HG02852 (cell line): ENCODE measurements at regions not wholly inside any gene's neighbourhood (a gene's known extent, or its start where the extent isn't known, plus 50 kb on each side); places are given as distances from the start of the nearest gene placed in this dataset.
"Not testable (repeated sequence)": the region's sequence is repeated elsewhere in the genome, so short reads cannot be mapped to it uniquely, and the experiment has no call there.

Source experiments
- ATAC-seq: cut with Tn5 transposase; IDR thresholded peaks from one replicate; pipeline ENCODE4 v1.9.1; 2021; ENCODE audit warnings: mild to moderate bottlenecking, moderate library complexity; ENCODE audit not compliant: unreplicated experiment

DNA sequence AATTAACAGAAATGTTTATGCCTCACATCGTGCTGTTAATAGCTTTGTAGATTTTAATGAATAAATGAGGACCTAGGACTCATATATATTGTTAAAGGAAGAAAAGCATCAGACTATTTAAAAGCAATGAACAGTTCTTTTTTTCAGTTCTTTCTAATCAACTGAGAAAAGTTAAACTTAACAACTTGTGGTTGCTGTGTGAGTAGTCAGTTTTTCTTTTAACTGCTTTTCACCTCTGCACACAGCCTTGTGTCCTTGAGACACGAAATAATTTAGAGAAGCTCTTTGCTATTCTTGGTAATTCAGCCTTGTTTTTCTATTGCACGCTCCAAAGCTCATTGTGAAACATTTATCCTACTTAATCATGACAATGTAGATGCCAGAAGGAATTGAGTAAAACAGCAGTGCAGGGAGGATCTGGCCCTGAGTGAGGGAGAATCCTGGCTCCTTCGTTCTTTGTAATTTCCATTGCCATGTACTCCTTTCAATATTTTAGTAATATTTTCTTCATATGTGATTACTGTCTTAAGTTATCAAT, 499.0 kb downstream of the PYDC2 start:
- ATAC-seq, result peak; percentile 43

DNA sequence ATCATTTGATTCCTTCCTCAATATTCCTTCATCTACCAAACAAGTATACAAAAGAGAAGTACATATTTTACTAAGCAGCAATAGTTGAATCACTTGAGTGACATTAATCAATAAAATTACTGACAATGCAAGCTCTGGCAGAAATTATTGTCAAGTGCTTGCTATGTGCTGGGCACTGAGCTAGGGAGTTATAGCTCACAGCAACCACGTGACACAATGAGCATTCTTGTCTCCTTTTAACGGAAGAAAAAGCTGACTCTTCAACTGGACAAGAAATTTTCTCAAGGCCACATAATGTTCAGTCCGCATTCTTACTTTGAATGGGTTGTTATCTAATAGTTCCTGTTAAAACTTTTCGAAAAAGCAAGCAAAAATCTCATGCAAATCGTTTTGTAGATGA, 500.1 kb downstream of the PYDC2 start:
- no peak for ATAC-seq

DNA sequence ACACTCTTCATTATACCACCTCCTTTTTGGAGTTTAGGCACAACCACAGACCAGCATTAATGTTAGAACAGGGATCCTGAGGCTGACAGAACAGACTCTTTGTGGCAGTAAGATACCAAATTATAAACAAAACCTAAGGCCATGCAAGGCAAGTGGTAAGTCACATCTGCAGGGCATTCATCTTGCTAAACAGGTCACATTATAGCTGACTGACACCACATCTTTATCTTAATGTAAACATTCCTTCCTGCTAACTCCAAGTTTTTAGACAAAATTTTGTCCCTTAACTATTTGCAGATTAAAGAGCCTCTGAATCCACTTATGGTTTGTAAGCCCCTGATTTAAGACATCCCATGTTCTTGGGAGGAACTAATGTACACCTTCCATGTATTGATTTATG, 500.6 kb downstream of the PYDC2 start:
- no peak for ATAC-seq

DNA sequence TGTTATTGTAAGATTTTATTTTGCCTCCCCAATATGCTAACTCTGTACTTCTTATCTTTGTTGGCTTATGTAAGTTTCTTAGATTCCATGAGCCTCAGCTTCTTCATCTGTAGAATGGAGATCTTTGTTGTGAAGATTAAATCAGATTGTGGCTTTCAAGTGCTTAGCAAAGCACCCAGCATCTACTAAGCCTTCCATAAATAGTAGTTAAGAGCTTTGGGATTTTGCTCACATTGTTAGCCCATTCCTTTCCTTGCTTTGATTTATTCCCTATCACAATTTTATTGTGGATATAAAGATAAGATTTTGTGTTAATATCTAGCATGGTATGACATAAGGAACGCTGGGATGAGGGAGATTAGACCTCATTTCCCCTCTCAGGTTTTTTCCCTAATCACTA, 501.4 kb downstream of the PYDC2 start:
- ATAC-seq, result no peak

DNA sequence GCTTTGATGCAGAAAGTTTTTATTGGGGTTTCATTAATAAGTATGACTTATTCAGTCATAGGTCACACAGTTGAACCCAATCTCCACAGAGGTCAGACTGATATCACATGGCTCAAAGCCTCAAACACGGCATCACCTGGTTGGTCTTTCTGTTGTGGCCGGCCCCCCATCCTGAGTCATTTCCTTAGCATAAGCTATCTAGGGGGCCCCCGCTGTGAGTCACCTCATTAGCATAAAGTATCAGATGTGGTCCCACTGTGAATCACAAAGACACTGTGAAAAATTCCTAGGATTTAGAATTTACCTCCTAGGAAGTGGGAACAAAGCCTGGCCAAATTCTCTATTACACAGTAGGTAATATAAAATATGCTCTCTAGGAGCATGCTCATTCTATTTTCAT, 502.2 kb downstream of the PYDC2 start:
- no peak for ATAC-seq

DNA sequence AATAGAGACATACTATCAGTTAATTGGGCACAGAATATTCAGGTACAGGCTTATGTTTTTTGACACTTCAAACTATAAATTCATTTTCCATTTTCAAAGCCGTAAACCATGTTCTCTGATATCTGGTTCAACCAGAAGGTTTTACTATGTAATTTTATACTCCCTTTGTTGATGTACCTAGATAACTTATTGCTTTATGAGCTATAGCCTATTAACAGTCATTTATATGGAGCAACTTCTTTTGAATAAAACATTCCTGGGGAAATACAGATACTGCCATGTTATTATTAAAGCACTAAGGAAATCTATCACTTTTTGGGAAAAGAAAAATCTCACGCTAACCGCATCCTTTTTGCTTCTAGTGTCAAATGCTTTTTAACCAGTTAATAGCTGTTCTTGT, 505.6 kb downstream of the PYDC2 start:
- ATAC-seq, result no peak

DNA sequence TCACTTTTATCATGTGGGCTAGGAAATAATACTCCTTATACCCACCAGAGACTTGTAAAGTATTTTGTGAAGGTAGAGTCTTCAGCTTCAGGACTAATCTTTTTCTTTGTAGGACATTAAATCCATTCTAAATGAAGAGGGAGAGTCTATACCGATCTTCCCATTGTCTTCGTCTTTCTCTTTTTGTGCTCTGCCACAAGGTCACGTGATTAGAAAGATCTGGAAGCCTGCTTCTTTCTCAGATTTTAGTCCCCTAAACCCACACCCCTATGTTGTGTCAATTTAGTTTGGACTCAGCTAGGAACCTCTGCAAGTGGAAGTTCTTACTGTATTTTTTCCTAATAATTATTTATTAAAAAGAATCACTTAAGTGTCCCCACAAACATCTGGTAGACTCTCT, 507.3 kb downstream of the PYDC2 start:
- no peak for ATAC-seq

DNA sequence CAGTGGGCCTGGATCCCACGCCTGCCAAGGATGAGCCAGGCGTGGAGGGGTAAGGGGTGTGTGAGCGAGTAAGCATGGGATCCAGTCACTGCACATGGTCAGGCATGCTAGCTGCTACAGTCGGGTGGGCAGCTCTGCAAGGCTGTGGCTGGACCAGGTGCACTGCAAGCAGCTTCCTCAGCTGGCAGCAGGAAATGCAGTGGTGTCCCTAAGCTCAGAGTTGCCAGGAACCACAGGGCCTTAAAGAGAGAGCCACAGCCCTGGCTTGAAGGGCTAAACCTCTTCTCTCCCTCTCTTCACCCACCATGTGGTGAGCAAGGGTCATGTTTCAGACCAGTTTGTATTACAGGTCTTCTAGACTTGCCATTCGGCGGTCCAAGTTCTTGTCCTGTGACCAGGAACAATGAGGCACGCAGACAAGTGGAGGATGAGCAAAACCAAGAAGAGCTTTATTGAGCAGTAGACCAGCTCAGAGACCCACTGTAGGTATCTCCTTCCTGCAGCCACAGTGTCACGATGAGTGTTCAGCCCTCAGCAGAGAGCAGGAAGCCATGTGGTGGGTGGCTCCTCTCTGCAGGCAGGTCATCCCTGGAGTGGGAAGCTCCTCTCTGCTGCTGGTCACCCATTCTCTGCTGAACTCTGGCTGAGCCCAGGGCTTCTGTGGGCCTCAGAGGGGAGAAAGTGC, 511.9 kb downstream of the PYDC2 start:
- peak; percentile 72 for ATAC-seq

DNA sequence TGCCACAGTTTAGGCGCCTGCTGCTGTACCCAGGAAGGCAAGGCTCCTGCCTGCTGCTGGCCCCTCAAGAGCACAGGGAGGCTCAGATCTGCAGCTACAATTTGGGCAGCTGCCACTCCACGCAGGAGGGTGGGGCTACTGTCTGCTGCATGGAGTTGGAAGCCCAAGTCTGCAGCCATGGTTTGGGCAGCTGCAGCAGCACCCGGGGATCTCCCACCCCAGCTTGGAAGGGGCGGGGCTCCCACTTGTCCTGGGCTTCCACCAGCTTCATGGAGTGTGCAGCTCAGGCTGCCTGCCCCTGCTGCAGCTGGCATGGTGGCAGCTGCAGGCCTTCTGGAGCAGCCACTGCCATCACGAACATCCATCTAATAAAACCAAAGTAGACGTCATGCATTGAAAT, 512.9 kb downstream of the PYDC2 start:
- no peak for ATAC-seq

DNA sequence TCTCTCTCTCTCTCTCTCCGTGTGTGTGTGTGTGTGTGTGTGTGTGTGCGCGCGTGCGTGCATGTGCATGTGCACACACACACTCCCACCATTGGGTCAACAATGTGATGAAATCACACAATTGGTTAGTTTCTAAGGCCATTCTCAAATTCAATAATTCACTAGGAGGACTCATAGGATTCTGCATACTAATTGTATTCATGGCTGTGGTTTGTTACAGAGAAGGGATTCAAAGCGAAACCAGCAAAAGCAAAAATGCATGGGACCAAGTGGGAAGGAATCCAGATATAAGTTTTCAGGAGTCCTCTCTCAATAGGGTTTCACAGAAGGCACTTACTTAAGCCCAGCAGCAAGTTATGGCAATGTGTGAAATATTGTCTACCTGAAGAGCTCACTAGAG, 515.0 kb downstream of the PYDC2 start:
- ATAC-seq, result no peak

DNA sequence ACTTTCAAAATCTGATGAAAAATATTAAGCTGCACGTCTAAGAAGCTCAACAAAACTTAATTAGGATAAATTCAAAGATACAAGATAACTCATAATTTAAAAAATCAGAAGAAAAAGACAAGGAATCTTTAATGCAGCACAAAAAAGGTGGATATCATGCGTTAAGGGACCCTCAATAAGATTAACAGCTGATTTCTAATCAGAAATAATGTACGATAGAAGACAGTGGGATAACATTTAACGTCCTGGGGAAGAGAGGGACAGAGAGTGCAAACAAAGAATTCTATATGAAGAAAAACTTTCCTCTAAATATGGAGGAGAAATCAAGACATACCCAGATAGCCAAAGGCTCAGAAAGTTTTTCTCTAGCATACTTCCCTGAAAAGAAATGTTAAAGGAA, 519.5 kb downstream of the PYDC2 start:
- no peak for ATAC-seq

DNA sequence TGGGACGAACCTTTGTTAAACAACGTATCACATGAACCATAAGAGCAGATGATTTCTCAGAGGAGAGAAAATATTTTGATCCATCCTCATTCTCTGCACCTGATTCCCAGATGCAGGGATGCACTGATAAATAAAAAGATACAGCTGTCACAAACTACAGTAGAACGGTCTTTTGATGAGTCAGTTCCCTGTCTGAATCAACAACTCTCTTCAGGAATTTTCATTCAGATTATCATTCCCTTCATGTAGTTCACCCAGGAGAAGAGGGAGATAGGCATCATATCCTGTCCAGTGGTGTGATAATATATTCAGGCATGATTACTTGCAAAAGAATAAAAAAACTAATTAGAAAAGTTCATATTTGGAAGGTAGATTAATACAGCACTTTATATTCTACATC, 521.5 kb downstream of the PYDC2 start:
- ATAC-seq, result no peak

DNA sequence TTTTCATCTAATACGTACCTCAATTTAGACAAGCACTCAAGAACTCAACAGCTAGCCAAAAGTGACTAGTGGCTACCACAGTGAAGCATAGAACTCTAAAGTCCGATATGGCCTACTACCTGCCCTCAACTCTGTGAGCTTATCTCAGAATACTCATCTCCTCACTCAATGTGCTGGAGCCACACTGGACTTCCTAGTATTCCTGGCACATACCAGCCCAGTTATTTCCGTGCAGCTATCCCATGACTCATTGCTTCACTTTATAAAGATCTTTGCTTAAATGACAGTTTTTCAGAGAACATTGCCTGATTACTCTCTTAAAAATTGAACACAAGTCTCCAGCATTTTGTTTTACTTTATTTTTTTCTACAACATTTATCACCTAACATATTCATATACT, 524.7 kb downstream of the PYDC2 start:
- ATAC-seq, result no peak

DNA sequence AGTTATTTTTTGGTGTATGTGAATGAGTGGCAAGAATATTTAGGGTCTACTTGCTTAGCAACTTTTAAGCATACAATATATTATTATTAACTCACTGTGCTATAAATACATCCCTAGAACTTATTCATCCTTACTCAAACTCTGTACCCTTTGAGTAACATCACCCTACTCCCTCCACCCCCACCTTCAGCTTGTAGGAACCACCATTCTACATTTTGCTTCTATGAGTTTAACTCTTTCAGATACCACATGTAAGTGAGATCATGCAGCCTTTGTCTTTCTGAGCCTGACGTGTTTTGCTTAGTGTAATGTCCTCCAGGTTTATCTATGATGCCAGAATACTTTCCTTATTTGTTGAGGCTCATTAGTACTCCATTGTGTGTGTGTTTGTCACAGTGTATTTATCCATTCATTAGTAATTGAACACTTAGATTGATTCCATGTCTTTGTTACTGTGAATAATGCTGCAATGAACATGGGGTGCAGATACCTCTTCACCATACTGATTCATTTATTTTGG, 526.9 kb downstream of the PYDC2 start:
- no peak for ATAC-seq

DNA sequence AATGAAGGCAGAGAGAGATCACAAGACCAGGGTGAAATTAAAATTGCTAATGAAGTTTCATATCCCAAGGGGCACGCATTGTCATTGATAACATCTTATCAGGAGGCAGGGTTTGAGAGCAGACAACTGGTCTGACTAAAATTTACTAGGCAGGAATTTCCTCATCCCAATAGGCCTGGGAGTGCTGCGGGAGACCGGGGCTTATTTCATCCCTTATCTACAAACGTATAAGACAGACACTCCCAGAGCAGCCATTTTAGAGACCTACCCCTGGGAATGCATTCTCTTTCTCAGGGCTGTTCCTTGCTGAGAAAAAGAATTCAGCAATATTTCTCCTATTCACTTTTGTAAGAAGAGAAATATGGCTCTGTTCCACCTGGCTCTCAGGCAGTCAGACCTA, 533.0 kb downstream of the PYDC2 start:
- ATAC-seq, result not testable (repeated sequence)

DNA sequence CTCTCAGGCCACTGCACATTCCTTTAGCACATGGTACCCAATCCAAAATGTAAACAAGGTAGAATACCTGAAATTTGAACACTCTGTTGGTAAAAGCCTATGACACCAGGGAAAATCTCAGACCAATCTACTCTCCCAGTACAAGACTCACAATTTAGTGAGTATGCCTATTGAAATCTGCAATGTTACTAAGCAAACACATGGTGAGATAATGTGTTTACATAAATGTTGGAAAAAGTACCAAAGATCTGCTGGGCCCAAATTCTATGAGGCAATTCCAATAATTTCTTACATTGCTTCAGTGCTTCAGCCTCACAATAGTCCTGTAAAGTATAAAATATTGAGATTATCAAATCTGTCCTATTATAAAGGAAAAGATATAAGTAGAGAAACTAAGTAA, 536.1 kb downstream of the PYDC2 start:
- no peak for ATAC-seq

DNA sequence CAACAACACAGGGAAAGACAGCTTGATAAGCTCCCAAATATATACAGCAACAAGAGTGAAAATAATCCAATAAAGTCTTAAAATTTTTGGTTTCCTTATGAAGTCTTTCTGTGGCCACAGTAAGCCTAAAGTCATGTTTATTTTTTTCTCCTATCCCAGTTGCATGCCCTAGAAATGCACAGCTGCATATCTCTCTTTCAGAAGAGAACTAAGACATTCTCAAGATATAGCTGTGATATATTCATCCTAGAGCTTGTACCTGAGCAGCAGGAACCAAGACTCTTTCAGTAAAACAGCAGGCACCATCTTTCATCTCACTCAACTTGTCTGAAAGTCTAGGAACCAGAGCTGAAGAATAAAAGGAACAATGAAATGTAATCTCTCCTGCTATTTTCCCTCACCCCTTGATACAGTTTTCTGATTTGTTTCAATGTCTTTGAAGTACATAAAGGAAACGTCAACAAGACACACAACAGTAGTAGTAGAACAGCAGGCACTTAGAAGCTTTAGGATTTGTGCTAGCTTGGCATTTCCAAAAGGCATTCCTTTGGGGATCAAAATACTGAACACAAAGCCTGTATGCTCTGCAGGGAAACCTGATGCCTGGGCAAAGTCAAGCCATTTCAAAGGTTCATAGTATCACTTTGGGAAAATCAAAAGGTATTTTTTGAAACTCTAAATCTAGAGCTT, 536.8 kb downstream of the PYDC2 start:
- no peak for ATAC-seq

DNA sequence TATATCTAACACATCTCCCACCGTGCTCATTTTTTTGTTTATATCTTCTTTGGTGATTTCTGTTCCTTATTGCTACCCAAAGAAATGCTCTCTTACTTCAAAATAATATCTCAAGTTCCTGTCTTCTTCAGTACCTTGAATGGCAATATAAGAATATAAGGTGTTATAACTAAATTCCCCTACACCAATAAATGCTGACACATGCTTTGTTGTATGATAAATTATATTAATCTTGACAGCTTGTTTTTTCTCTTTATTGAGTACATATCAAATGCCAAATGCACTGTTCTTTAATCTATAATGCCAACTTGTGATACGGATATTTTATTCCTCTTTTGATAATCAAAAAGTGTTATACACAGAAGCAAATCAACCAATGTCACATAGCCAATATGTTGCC, 540.3 kb downstream of the PYDC2 start:
- no peak for ATAC-seq

DNA sequence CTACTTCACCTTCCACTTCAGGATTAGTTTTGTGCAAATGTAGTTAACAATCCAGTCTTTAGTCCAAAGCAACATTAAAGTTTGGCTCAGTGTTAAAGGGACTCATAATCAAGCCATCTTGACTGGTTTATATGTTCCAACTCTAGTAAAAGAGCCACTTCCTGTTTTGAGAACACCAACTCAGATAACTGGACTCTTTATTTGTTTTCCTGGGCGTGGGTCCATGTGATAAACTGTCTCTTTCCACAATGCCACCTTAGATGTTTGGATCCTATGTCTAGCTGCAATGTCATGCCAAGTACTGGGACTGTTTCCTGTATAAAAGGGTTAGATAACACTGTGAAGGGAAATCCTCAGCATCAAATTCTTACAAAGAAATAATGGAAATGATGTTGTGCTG, 545.0 kb downstream of the PYDC2 start:
- no peak for ATAC-seq

DNA sequence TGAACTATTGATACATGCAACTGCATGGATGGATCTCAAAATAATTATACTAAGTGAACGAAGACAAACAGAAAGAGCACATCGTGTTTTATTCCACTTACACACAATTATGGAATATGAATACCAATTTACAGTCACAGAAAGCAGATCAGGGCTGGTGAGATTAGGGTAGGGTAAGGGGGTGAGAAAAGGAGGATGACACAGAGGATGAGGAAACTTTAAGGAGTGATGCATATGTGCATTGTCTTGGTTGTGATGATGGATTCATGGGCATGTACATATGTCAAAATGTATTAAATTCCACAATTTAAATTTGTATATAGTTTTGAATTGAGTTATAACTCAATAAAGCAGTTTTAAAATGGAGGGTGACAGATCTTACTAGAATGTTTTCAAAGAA, 548.9 kb downstream of the PYDC2 start:
- ATAC-seq, result no peak

DNA sequence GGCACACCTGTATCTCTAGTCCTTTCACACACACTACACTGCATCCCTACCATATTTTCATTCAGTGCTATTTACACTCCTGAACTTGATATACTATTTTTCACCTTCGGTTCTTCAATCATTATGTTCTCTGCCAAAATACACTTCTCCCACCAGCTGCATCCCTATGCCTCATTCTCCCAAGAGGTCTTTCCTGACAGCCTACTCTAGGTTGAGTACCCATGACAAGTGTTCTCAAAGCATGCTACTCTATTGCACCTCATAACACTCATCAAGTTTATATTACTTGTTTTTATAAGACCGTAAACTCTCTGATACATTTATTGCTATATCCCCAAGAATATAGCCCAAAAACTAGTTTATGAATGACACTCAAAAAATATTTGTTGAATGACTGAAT, 549.5 kb downstream of the PYDC2 start:
- no peak for ATAC-seq

DNA sequence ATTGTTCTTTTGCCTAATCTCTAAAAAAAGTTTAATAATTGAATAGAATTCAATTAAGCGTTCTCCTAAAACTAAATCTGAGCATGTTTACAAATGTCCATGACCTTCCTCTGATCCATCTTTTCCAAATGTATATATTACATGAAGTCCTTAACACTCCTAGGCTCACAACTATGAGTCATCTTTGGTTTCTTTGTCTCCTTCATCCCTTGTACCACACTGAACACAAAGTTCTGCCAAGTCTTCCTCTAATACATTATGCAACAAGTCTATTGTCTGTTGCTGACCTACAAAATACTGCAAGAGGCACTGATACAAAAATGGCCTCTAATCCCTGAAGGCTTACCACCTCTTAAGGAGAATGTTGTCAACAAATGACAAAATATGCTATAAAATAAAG, 550.2 kb downstream of the PYDC2 start:
- no peak for ATAC-seq
